Fibroblast of lung (primary cell): ENCODE measurements at regions not wholly inside any gene's neighbourhood (a gene's known extent, or its start where the extent isn't known, plus 50 kb on each side); places are given as distances from the start of the nearest gene placed in this dataset.

Source experiments
- DNase-seq, 2 donors: peaks; one replicate each; pipeline versions ENCODE4 v3.0.0 to v3.0.0-alpha.2; 2010; ENCODE audit warnings: low read depth in 2 of 2
- H2AFZ ChIP-seq: 2 replicates; pipeline ENCODE4 v1.5.1; 2012; ENCODE audit warnings: low read length, control low read depth, inconsistent platforms
- H3K27ac ChIP-seq: 2 replicates; pipeline ENCODE4 v1.5.1; 2011; ENCODE audit warnings: low read length, control low read depth; ENCODE audit not compliant: insufficient read depth
- H3K27me3 ChIP-seq: 2 replicates; pipeline ENCODE4 v1.5.1; 2011; ENCODE audit warnings: mild to moderate bottlenecking, low read length; ENCODE audit not compliant: control insufficient read depth, insufficient read depth
- H3K36me3 ChIP-seq: 2 replicates; pipeline ENCODE4 v1.5.1; 2011; ENCODE audit warnings: low read length; ENCODE audit not compliant: control insufficient read depth, insufficient read depth
- H3K4me1 ChIP-seq: 2 replicates; pipeline ENCODE4 v1.5.1; 2011; ENCODE audit warnings: low read length; ENCODE audit not compliant: control insufficient read depth, insufficient read depth; ENCODE audit errors: extremely low read depth
- H3K4me2 ChIP-seq: 2 replicates; pipeline ENCODE4 v1.5.1; 2011; ENCODE audit warnings: low read length, control low read depth; ENCODE audit not compliant: insufficient read depth; ENCODE audit errors: extremely low read depth
- H3K4me3 ChIP-seq, 4 experiments: fragments of 200-600 bp in 1 of 4; sonication (generic) in 1 of 4; replicated peaks in 1 of 4; 2 replicates each; pipeline ENCODE4 v1.5.1; 2011 to 2016; ENCODE audit warnings: low read length in 4 of 4, low read depth in 3 of 4, mild to moderate bottlenecking in 3 of 4, control low read depth in 2 of 4, inconsistent platforms in 1 of 4, mixed read lengths in 1 of 4; ENCODE audit not compliant: insufficient read depth in 1 of 4; ENCODE audit errors: control extremely low read depth in 1 of 4
- H3K79me2 ChIP-seq: 2 replicates; pipeline ENCODE4 v1.5.1; 2012; ENCODE audit warnings: mild to moderate bottlenecking, low read length, inconsistent platforms; ENCODE audit not compliant: control insufficient read depth, insufficient read depth
- H3K9ac ChIP-seq: 2 replicates; pipeline ENCODE4 v1.5.1; 2011; ENCODE audit warnings: mild to moderate bottlenecking, low read length, control low read depth; ENCODE audit not compliant: insufficient read depth
- H3K9me3 ChIP-seq: 2 replicates; pipeline ENCODE4 v1.5.1; 2012; ENCODE audit warnings: low read depth, low read length; ENCODE audit not compliant: control insufficient read depth, insufficient read depth
- H4K20me1 ChIP-seq: 2 replicates; pipeline ENCODE4 v1.5.1; 2011; ENCODE audit warnings: low read length; ENCODE audit not compliant: control insufficient read depth, insufficient read depth; ENCODE audit errors: extremely low read depth
- CTCF ChIP-seq, 2 donors: IDR thresholded peaks in 1 of 2; conservative IDR thresholded peaks in 1 of 2; 1 replicate in 1 of 2; 2 replicates in 1 of 2; pipeline ENCODE4 v1.5.1; 2011 to 2012; ENCODE audit warnings: low read length in 2 of 2, control low read depth in 1 of 2, inconsistent platforms in 1 of 2, low read depth in 1 of 2, mild to moderate bottlenecking in 1 of 2
- EZH2 ChIP-seq: IDR thresholded peaks from 2 replicates; pipeline ENCODE4 v1.5.1; 2012; ENCODE audit warnings: low read length, control low read depth, mild to moderate bottlenecking; ENCODE audit errors: missing control alignments

GRCh38 chr6:101203664-101204063, 189.8 kb upstream of the GRIK2 start:
- DNase-seq = no peak
- Histone ChIP-seq H3K27ac (no peak overlapping the region), H3K4me3 (no peak overlapping the region), H2AFZ (no peak overlapping the region), H3K9ac (no peak overlapping the region), H3K27me3 (no peaks in the 10 kb centered on the region), H3K4me1 (no peaks in the 10 kb centered on the region), H3K4me2 (no peak overlapping the region), H3K9me3 (no peaks in the 10 kb centered on the region), H3K79me2 (no peaks in the 10 kb centered on the region), H3K36me3 (no peaks in the 10 kb centered on the region), H4K20me1 (no peaks in the 10 kb centered on the region)
- TF ChIP-seq EZH2 = no peak
- no peak for TF ChIP-seq CTCF (conservative IDR thresholded peaks at IDR 0.05 in 1 of 2, IDR thresholded peaks at IDR 0.05 in 1 of 2; ENCODE audit: low read depth in 1 of 2, low read length in 2 of 2)

GRCh38 chr6:101208152-101208551, 185.4 kb upstream of the GRIK2 start:
- Histone ChIP-seq H3K36me3 (no peaks in the 10 kb centered on the region), H3K27me3 (no peaks in the 10 kb centered on the region), H3K4me2 (no peak overlapping the region), H3K9me3 (no peaks in the 10 kb centered on the region), H3K79me2 (no peaks in the 10 kb centered on the region), H2AFZ (no peak overlapping the region), H3K4me3 (no peak overlapping the region), H3K27ac (no peak overlapping the region), H3K9ac (no peak overlapping the region), H4K20me1 (no peaks in the 10 kb centered on the region), H3K4me1 (no peaks in the 10 kb centered on the region)
- no peak for DNase-seq
- TF ChIP-seq EZH2 (no peak), CTCF (conservative IDR thresholded peaks at IDR 0.05 in 1 of 2, IDR thresholded peaks at IDR 0.05 in 1 of 2; ENCODE audit: low read depth in 1 of 2, low read length in 2 of 2) (no peak)

GRCh38 chr6:101212640-101213039, 180.9 kb upstream of the GRIK2 start:
- no peaks in the 10 kb centered on the region for H4K20me1 ChIP-seq
- H3K4me2 ChIP-seq = no peak overlapping the region

More at GRCh38 chr6:101212640-101213039, 180.9 kb upstream of the GRIK2 start:
- TF ChIP-seq EZH2 (no peak), CTCF (conservative IDR thresholded peaks at IDR 0.05 in 1 of 2, IDR thresholded peaks at IDR 0.05 in 1 of 2; ENCODE audit: low read depth in 1 of 2, low read length in 2 of 2) (no peak)
- H3K4me1 ChIP-seq = no peaks in the 10 kb centered on the region
- H3K27me3 ChIP-seq = no peaks in the 10 kb centered on the region
- H3K27ac ChIP-seq = no peak overlapping the region
- no peaks in the 10 kb centered on the region for H3K79me2 ChIP-seq
- H3K9me3 ChIP-seq = no peaks in the 10 kb centered on the region
- H2AFZ ChIP-seq = no peak overlapping the region
- no peak overlapping the region for H3K4me3 ChIP-seq
- DNase-seq = no peak
- H3K9ac ChIP-seq = no peak overlapping the region
- no peaks in the 10 kb centered on the region for H3K36me3 ChIP-seq
